CD1c-positive myeloid dendritic cell (primary cell): ENCODE measurements at regions not wholly inside any gene's neighbourhood (a gene's known extent, or its start where the extent isn't known, plus 50 kb on each side); places are given as distances from the start of the nearest gene placed in this dataset.

Source experiments
- DNase-seq: peaks from one replicate; pipeline ENCODE4 v3.0.0-alpha.2; 2016; ENCODE audit errors: extremely low spot score

DNA sequence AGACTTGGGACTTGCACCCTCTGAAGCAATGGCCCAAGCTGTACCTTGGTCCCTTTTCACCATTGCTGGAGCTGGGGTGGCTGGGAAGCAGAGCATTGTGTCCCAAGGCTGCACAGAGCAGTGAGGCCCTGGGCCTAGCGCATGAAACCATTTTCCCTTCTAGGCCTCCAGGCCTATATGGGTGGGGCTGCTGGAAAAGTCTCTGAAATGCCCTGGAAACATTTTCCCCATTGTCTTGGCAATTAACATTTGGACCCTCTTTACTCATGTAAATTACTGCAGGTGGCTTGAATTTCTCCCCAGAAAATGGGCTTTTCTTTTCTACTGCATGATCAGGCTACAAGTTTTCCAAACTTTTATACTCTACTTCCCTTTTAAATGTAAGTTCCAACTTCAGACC is 510.5 kb downstream of the SLITRK6 start:
- no peak for DNase-seq

DNA sequence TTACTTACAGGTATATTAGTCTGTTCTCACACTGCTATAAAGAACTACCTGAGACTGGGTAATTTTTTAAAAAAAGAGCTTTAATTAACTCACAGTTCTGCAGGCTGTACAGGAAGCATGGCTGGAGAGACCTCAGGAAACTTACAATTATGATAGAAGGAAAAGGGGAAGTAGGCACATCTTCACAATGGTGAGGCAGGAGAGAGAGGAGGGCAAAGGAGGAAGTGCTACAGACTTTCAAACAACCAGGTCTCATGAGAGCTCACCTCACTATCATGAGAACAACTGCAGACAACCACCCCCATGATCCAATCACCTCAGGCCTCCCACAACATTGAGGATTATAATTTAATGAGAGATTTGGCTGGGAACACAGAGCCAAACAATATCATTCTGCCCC is 511.7 kb downstream of the SLITRK6 start:
- no peak for DNase-seq

DNA sequence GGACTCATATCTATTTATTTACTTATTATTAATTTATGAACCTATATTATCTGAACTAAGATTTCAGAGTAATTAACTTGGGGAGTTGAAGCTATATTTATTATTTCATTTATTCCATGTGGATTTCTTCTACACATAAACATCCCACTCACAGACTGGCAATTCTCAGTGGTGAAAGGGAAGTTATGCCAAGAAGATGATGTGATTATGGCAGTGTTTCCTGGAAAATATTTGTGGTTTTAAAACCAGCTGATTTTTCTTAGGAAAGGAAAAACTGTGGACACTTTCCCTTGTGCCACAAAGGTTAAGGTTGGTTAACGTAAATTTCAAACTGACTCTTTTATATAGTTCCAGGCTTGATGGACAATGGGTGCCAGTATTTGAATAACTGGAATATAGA is 513.1 kb downstream of the SLITRK6 start:
- DNase-seq, result no peak

DNA sequence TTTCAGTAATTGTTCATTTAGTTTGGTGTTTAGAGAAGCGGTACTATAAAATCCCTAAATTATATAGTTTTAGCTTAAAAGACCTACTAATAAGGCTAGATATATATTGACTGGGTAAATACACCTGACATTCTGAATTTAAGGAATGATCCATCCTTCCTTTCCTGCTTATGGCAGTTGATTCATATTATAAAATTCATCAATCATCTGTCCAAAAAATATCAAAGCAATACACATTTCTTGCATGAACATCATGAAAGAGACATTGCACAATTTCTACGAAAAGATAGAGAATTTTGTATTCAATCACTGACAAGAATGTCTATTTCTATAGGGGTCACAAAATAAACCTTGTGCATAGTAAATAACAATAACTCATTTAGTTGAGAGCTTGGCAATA is 514.9 kb downstream of the SLITRK6 start:
- no peak for DNase-seq

DNA sequence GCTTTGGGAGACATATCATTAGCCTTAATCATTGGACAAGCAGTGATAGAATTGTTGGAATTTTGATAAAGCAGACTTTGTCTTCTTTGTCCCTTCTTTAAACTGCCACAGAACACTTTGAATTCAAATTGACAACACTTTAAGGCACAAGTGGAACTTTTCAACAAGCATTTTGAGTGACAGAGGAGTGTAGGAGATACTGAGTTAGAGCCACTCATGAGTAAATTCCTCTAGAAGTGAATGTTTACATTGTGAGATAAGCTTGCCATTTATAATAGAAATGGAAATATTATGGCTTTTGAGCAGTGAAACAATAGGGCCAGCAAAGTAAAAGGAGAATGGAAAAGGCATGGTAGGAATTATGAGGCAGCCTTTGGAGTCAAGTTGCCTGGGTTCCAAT is 515.8 kb downstream of the SLITRK6 start:
- DNase-seq, result no peak

DNA sequence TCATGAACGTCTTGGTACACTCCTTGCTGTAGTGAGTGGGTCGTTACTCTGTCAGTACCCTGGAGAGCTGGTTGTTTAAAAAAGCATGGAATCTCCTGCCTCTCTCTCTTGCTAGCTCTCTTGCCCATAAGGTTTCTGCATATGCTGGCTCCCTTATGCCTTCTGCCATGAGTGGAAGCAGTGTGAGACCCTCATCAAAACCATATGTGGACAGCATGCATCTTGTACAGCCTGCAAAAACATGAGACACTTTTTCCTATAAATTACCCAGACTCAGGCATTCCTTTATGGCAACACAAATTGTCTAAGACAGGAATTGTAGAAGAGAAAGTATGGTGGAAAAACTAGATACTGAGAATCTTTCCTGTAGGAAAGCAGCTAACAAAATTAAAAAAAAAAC is 516.3 kb downstream of the SLITRK6 start:
- DNase-seq, result no peak

DNA sequence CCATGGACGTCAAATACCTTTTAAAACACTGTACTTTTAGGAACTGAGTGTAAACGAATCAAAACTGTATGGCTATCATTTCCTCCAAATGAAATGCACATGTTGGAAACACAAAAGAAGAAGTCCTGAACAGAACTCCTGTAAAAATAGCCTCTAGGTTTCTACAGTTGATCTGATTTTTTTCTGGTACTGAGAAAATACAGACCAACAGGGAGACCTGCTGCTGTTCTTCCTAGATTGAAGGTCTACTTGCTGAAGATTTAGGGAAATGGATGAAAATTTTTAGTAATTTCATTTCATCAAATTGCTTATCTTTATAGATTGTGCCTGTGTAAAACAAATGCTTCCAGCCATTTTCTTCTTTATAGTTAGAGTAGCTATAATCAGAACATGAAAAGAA is 520.4 kb downstream of the SLITRK6 start:
- DNase-seq, result no peak

DNA sequence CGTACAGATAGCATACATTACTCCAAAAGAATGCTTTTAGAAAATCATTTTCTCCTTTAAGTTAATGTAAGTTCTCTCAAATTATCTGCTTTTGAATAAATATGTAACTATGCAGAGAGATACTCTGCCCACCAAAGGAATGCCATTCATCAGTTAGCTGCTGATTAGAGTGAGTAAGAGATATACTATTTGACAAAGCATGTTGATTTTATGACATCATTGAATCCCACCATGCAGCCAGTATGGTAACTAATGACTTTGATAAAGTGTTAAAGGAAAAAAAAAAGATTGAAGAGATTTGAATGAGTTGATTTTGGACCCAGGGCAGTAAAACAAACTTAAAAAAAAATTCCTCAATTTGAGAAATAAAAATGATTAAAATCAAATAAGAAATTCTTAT is 521.5 kb downstream of the SLITRK6 start:
- no peak for DNase-seq

DNA sequence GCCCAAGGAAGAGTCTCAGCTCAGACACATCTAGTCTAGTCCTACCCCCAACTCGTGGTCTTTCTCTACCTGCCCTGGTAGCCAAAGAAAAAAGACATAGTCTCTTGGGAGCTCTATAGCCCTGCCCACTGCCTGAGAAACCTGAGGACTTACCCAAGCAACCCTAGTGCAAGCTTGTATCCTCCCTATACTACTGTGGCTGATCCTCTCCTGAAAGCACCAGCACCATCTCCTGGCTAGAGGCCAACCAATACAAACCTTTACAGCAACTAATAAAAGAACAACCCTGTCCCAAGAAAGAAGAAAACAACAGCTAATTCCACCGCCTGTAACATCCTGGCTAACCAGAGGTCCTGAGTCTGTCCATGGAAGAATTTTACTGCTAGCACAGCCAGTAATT is 532.4 kb downstream of the SLITRK6 start:
- DNase-seq, result no peak

DNA sequence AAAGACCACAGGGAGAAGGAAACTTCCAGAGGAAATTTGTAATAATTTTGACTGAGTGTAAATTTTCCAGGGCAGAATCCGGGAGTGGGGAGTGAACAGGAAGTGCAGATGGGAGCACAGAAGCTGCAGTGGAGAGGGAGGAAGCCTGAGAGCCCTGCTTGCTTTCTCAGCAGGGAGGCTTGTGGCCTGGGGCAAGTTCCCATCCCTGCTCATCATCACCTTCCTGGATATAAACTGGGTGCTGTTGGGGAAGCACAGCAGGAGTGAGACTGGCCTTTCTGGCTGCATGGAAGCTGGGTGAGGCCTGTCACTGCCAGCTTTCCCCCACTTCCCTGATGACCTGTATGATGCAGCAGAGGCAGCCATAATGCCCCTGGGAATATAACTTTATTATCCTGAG is 532.9 kb downstream of the SLITRK6 start:
- DNase-seq, result no peak

DNA sequence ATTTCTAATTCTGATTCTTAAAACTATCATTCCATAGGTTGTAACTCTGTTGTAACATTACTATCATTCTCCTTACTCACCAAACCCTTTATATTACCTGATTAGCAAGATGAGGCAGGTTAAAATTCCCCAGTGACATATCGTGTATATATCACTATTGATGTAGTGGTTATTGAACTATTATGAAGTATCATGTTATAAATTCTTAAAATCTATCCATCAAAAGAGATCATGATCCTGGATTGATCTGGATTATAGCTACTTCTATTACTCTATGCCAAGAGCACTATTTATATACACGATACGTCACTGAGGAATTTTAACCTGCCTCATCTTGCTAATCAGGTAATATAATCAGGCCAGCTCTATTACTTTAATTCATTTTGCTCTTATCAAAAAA is 533.9 kb downstream of the SLITRK6 start:
- DNase-seq, result no peak

DNA sequence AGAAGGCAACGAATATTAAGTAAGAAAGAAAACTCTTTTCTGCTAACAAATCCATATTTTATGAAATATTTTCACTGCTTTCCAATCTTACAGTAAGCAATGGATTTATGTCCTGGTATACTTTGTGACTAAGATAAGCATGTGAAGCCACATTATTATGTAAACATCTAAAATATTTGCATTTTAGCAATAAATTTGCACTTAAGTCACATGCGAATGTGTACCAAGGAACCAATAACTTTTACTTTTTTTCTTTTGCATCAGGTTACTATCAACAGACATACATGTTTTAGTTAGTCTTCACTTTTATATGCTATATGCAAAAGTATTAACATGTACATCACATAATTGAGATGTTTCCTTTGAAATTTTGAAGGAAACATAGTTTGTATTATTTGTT is 536.7 kb downstream of the SLITRK6 start:
- DNase-seq, result no peak

DNA sequence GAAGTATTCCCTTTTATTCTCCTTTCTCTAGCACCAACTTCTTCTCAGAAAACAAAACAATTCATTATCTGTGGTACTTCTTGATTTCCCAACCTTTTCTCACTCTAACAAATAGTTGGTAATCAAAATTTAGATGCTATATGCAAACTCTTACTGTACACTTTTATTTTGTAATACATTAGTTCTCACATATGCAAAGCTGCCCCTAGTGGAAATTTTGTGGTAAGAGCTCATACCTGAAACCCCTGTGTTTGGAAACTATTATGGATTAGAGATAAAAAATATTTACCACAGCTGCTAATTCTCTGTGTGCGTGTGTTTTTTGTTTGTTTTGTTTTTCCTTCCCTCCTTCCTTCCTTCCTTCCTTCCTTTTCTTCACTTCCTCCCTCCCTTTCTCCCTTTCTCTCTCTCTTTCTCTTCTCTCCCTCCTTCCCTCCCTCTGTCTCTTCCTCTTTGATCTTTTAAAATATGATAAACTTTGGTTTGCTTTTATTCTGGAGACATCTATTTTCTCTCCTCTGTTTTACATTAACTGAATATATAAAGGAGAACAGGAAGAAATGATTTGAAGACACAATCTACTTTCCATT is 537.4 kb downstream of the SLITRK6 start:
- no peak for DNase-seq

DNA sequence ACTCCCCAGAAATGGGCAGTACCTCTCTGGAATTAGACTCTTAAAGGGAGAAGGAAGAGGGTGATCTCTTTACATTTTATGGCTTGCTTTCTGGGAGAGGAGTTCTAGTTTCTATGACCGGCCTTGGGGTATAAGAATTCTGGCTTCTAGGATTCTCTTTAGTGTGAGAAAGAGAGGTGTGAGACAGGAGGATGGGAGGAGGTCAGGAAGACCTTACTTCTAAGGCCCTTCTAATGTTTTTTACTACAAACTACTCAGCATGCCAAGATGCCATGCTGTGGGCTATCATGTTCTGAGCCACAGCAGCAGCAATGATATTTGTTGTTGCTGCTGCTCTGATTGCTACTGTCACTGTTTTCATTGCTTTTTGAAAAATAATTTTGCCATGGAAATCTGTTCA is 538.3 kb downstream of the SLITRK6 start:
- no peak for DNase-seq

DNA sequence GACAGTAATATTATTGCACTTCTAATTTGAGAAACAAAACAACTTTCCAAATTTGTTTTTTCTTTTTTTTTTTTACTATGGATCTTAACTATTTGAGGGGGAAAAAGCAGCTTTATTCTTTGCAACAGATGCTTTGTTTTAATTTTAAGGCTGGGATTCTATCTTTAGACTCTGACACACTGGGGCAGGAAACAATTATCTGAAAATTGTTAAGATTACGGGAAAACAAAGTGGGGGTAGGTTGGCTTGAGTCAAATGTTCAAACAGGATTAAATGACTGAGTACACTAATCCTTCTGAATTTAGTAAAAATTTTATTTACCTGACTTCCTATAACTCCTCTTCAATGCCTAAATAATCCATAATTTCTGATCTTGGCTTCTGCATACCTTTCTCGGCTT is 543.2 kb downstream of the SLITRK6 start:
- DNase-seq, result no peak

DNA sequence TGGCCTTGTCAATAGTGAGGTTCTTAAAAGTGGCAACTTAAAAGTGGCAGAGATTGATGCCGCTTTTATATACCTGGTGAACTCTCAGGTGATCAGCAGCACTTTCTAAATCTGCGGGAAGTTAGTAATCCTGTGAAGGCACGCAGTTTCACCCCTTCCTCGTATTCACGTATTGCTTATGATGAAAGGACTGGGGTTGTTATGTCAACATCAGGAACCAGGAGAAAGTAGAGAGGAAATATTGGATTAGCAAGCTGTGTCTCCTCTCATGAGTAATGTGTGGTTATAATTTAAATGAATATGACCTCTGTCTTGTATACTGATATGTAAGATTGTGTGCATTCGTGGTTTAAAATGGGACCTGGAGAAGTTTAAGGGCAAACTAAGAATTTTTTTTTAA is 544.6 kb downstream of the SLITRK6 start:
- DNase-seq, result no peak

DNA sequence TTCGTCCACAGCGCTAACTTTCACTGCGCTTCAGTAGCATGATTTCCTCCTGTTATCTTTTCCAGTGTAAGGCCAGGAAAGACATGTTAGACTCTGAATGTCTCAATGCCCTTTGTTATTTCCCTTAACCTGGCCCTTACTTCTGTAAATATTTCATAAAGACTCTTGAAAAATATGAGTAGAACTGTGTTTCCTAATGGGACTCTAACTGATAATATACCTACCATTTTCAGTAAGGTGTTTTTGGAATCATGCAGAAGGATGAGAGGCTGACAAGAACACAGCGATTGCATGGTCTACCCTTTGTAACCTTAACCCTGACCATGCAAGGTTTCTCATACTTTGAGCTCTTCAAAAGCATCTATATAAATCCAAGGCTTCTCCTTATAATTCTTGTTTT is 550.1 kb downstream of the SLITRK6 start:
- no peak for DNase-seq

DNA sequence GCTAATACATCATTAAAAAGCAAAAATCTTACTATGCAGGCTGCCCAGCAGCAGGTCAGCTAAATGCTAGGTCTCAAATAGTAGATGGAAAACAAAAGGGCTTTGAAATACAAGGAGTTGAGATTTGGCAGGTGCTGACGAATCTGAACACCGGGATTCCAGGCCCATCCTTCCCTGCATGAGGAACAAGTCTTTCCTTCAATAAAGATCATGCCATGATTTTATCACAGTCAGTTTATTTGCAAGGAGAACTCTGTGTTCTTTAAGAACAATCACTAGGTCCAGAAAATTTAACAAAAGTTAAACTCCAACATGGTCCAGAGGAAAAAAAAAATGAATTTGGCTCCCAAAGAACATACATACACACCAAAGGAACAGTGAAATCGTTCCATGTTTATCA is 551.4 kb downstream of the SLITRK6 start:
- DNase-seq, result no peak

DNA sequence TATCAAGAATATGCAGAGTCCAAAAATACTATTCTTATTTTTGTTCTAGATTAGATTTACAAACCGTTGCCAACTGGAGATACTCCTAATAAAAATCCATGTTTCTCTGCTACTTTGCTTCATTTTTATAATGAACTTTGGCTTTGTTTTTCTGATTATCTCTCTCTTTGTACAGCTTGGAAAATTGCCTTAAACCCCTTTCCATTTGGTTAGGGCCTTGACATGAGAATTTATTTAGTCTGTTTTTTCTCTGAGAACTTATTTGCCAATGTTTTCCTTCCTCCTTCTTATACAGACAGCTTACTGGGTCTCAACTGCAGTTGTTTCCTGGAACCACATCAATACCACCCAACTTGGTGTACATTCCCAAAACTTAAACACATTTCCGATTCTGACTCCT is 555.4 kb downstream of the SLITRK6 start:
- no peak for DNase-seq

DNA sequence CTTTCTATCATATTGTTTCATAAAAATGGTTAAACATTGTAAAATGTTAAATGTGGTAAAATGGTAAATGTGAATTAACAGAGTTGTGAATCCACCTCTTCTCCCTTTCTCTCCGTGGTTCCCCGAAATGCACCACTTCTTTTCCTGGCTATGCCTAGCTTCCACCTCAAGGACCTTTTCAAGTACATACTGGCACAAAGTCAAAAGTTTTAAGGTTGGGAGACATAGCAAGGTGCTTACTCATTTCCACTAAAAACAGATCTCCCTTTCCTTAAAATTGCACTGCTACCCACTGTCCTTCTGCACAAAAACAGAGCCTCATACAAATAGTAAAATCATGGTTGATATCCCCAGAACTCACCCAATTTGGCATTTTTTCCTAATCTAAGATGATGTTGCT is 558.2 kb downstream of the SLITRK6 start:
- no peak for DNase-seq

DNA sequence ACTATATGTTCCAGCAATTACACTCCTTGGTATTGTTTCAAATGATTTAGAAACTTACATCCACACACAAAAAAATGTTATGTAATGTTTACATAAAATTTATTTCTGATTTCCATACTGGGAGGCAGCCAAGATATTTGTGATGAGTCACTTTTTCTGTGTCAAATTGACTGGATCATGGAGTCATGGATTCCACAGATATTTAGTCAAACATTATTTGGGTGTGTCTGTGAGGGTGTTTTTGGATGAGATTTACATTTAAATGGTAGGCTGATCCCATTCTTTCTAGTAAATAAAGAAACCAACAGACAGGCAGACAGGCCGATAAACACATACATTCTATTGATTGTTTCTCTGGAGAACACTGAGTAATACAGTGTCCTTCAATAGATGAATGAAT is 562.8 kb downstream of the SLITRK6 start:
- no peak for DNase-seq

DNA sequence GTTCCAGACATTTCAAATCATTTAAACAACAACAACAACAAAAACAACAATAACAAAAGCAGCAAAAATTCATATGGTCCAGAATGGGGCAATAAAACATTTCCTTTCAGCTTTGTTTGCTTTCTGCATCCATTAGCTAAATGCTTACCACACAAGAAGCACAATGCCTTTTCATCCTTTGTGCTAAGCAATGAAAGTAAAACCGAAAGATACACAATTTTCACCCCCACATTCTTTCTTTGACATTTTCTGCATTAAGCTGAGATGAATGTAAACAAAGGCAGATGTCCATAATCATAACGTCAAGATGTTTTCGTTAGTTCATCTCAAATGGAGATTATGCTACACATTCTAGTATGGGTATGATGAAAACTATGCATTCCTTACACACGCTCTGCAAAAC is 568.5 kb downstream of the SLITRK6 start:
- DNase-seq, result no peak

DNA sequence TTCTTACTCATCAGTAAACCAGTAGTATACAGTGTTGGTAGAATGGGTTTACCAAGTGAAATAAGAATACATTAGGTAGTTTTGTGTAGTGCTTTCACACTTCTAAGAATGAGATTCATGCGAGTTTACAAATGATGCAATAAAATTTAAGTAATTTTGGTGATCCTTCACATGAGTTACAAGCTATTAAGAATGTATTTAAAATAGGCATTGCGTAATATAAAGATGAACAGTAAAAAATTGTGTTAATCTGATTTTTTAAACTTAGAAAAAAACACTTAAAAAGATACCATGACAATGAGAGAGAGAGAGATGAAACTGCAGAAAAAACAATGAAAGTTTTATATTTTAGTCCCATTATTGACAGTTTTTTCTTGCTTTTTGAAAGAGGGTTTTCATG is 570.5 kb downstream of the SLITRK6 start:
- no peak for DNase-seq

DNA sequence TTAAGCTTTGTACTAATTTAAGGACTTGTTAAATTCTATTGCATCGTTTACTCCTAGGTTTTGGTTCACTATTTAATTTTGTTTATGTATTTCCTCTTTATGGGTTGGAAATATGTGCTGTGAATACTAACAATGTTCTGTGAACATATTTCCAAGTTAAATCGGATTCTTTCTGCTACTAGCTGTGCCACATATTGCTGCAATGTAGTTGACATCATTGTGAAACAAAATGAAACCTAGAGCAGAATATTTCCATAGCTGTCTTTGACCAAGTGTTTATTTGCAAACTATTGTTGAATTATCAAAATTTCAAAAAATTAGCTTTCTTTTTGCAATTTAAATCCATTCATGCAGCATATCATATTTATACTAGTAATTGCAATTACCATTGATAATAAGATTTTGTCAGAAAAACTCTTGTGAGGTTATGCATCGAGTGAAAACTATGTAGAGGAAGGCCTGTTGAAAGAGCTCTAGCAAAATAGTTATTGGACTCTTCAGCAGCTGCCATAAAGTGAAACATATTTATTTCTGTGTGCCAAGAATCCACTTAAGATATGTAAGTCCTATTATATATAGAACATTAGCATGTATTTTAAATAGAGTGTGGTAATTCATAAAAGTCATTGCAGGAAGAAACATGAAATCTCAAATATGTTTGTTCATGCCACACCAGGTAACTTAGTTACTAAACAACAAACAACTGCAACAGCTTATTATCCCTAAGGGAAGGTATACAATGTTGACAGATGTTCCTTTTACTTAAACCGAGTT is 575.1 kb downstream of the SLITRK6 start:
- no peak for DNase-seq
